Germinal center (tissue), 1 donor: ENCODE measurements at regions not wholly inside any gene's neighbourhood (a gene's known extent, or its start where the extent isn't known, plus 50 kb on each side); places are given as distances from the start of the nearest gene placed in this dataset.

ENCODE experiments used
- DNase-seq: peaks from one replicate; pipeline ENCODE4 v3.0.0; 2012; ENCODE audit warnings: mixed read lengths, low spot score

- DNase-seq = no peak
These were observed 204.2 kb upstream of the MTNR1B start for GRCh38 chr11:92765082-92765840.

DNA sequence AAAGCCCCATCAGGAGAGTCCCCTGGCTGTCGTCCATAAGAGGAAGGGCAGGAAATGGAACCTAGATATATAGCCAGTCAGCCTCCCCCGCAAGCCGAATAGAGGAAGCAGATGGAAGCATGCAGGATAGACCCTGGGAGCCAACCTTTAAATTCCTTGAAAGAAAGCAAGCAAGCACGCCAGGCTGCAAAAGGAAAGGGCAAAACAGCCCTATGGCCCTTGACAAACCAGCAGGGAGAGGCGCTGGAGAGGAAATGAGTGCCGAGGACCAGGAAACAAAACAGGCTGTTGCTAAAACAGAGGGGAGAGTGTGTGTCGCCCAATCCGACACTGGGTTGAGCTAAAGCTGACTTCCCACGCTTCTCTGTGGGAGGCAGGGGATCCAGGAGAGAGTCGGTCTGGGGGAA is 203.5 kb upstream of the MTNR1B start:
- no peak for DNase-seq

DNA sequence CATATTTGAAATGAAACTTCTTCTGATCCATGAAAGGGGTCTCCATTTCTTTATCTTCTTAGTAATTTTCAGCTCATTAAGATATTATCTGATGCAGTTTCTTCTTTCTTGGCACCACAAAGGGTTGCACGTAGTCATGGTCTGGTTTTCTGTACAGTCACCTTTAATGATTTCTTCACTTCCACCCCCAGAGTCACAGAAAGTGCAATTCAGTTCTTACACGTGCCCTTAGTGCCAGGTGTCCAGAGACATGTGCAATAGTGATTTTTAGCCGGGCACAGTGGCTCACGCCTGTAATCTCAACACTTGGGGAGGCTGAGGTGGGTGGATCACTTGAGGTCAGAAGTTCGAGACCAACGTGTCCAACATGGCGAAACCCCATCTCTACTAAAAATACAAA is 202.8 kb upstream of the MTNR1B start:
- no peak for DNase-seq

DNA sequence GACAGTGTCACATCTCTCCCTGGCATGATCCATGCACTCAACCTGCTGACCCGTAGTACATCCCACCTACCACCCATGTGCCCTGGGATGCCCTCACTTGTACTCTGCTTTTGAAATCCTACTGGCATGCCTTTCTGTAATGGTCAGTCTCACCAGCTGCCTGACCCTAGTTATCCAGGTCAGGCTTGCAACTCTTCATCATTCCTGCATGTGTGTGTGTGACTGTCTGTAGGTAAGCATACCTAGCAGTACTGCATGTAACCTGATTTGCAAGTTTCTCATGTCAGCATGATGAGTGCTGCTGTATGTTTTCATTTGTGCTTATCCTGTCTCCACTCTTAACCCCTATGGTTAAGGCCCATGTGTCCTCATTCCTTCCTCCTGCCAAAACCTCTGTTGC is 202.0 kb upstream of the MTNR1B start:
- no peak for DNase-seq

DNA sequence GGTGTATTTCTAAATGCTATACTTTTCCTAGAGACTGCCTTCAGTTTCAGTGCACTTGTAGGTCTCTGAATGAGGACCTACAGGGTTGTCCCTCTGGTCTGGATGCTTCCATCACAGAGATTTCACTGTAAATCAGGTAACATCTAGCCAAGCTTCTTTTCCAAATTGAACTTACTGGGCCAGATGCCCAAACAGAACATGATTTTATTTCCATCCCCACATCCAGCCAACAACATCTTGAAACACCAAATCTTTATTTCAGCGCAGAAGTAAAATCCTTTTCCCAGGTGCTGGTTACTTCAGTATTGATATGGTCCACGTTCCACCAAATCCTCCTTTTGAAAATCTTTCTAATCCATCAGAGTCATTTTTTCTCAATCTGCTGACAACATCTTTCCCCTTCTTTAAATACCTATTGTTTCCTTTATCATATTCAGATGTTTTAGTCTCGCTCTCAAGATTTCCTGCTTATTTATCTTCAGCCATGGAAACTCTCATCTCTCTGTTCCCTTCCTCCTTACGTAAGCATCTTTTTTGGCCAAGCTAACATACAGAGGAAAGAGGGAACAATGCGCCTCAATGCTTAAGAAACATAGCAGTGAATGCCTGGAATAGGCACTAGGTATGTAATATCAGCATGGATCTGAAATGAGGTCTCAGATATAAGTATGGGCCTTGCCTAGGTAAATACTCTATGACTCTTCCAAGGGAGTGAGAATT is 201.2 kb upstream of the MTNR1B start:
- DNase-seq = no peak

- no peak for DNase-seq
These were observed 200.3 kb upstream of the MTNR1B start for GRCh38 chr11:92769112-92769511.

- no peak for DNase-seq
These were observed 199.0 kb upstream of the MTNR1B start for GRCh38 chr11:92770419-92770818.

GRCh38 chr11:92770981-92771380 is 198.5 kb upstream of the MTNR1B start:
- no peak for DNase-seq

DNA sequence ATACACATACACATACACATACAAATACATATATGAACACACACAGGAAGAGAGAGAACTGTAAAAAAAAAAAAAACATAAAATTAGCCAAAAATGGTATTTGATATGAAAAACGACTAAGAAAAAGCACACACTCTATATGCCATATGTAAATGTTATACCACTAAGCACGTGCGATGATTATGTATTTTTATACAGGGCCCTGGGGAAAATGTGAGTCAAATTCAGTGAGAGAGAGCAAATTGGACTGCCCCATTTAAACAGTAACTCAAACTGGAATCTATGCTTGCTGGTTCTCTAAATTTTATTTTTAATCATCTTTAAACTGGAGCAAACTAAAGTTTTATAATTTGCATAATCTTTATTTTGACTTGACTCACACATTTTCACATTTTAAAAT is 197.8 kb upstream of the MTNR1B start:
- DNase-seq = no peak

DNA sequence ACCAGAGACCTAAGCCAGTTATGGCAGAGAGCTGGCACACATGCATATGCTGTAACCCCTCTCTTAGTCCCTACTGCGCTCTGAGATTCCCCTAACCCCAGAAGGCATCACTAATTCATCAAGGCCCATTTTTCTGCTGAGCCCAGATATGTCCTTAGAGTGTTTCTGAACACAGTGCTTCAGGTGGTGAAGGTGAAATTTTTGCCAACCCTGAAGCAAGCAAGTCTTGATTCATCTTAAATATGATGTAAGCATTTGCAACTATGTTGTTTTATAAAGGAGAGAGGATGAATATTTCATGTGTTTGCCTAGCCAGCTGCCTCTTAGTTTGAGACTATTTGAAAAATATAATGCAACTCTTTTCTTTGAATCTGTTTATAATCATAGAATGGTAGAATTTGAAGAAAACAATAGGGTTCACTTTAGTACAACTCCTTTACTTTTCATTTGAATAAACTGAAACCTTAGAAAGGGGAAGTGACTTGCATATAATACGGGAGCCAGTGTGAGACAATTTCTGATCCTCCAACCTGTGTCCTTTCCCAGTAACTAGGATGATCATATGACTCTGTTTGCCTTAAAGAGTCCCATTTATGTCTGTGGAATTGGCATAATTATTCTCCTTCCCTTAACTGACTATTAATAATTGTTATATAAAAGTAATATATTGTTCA is 194.3 kb upstream of the MTNR1B start:
- no peak for DNase-seq

DNA sequence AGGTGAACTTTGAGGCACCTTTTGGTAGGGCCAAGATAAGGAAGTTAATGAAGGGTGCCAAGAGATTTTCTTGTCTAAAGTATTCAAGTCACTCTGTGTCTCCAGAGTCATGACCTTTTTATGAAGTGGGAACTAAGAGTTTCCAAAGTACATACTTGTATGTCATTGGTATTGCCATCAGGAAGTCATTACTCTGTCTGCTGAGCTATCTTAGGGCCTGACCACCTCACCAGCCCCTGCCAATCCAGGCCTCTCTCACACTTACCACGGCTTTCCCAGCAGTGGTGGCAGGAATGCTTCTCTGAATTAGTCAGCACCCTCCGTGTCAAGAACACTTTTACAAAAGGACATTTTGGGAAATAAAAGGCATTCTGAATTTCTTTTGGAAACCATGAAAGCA is 192.8 kb upstream of the MTNR1B start:
- no peak for DNase-seq

DNA sequence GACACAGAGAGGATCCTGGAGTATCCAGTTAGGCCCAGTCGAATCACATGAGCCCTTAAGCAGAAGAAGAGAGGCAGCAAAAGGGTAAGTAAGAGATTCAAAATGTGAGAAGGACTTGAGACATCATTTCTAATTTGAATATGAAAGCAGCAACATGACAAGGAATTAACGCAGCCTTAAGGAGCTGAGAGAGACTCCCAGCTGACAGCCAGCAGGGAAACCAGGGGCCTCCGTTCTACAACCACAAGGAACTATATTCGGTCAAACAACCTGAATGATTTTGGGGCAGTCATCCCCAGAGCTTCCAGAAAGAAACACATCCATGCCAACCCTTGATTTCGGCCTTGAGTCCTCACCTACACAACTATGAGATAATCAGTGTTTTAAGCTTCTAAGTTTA is 189.7 kb upstream of the MTNR1B start:
- no peak for DNase-seq

DNA sequence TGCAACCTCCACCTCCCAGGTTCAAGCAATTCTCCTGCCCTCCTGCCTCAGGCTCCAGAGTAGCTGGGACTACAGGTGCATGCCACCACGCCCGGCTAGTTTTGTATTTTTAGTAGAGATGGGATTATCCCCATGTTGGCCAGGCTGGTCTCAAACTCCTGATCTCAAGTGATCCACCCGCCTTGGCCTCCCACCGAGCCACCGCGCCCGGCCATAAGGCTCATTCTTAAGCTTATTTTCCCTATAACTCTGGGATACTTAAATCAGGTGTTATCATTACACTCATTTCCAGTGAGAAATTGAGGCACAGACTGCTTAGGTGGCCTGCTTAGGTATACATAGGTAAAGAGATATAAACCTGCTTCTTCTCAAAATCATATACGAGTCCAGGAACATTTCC is 188.3 kb upstream of the MTNR1B start:
- no peak for DNase-seq

DNA sequence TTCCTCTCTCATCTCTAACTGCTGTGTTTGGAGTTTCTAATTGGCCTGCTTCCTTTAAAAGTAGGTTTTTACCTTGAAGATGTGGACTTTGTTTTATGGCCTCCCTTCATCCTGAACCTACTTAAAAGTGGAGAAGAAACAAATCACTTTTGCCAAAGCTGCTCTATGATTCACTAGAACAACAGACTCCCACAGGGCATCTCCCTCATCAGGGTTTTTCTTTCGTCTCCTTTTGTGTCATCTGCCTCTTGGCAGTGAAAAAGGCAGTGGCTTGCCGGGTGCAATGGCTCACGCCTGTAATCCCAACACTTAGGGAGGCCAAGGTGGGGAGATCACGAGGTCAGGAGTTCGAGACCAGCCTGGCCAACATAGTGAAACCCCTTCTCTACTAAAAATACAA is 186.6 kb upstream of the MTNR1B start:
- no peak for DNase-seq

GRCh38 chr11:92784331-92784730 is 185.1 kb upstream of the MTNR1B start:
- no peak for DNase-seq

DNA sequence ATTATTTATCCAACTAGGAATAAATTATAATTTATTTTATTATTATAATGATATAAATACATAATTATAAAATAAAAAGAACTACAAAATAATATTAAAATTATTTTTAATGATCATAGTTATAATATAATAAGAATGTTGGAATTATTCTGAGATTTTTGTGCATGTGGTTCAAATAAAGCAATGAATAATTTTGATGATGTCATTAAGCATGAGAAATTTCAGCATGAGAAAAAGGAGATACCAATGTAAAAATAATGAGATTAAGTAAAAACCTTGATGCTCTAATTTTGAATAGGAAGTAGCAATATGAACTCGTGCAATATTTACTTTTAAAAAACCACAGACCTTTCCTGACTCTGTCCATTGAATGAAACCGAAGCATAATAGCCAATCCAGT is 181.8 kb upstream of the MTNR1B start:
- no peak for DNase-seq

DNA sequence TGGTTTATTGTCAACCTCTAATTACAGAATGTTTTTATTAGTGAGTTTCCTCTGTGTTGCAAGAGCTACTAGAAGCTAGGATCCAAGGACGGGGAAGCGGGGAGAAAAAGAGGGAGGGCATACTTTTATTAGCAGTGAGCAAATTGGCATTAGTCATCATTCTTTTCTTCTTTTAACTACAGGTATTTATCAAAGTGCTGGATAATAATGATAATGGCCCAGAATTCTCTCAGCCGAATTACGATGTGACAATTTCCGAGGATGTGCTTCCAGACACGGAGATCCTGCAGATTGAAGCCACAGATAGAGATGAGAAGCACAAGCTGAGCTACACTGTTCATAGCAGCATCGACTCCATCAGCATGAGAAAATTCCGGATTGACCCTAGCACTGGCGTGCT is 179.7 kb upstream of the MTNR1B start:
- no peak for DNase-seq

GRCh38 chr11:92790366-92790765 is 179.1 kb upstream of the MTNR1B start:
- DNase-seq = no peak

GRCh38 chr11:92790926-92791616 is 178.4 kb upstream of the MTNR1B start:
- DNase-seq = no peak

DNA sequence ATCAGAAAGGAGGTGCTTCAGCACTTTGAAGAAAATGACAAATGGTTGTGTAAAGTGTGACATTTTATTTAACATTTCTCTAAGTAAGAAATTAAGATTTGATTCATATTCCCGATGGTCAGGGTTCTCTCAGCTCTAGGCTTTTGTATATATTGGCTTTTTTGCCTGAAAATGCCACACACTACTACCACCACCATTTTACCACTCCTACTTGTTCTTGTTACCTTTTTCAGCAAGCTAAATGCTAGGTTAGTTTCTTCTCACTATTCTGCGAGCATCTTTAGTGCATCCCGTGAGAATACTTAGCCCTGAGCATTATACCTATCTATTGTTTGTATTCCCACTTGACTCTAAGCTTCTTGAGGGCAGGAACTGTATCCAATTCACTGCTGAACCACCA is 177.6 kb upstream of the MTNR1B start:
- no peak for DNase-seq

DNA sequence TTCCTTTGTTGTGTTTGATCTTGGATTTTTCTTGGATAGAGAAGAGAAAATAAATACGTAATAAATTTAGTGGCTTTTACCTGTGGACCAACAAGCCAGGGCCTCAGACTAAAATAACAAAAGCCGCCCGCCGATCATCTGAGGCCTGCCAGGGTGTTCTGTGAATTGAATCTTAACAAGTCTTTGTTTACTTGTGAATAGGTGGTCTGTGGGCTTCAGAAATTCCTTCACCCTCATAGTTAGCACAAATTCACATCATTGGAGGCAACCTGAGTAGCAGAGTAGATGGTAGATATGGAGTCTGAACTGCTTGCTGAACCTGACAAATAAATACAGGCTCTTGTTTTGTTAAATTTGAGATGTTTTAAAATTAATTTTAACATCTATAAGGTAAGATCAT is 176.3 kb upstream of the MTNR1B start:
- no peak for DNase-seq

DNA sequence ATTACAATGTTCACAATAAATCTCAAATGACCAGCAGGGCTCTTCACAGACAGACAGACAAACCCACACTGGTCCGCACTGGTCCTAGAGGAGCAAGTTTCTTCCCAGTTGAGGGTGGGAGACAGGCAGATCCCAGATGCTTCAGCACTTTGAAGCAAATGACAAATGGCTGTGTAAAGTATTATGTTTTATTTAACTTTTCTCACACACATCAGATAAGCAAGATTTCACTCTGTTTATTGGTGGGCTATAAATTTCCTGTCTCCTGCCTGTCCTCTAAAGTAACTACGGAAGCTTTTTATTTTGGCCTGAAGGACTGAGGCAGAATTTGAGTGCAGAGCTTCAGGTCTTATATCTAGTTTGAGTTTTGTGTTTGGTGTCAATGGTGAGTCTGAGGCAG is 174.7 kb upstream of the MTNR1B start:
- no peak for DNase-seq

DNA sequence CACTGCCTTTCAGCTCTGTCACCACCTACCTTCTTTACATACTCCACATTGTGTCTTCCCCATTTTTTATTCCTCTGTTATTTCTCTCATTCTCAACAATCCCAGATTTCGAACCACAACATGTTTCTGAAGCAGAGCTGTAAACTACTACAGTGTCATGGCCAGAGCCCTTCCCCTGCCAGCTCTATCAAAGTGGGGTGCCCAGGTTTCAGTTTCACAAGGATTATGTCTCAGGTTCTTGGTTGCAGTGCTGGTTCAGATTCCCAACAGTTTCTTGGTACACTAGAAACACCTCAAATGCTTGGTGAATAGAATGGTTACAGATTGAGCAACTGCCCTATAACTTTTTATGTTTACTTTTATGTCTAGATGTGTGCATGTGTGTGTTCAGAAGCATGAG is 172.7 kb upstream of the MTNR1B start:
- DNase-seq = no peak
